ENCODE measurements at regions not wholly inside any gene's neighbourhood (a gene's known extent, or its start where the extent isn't known, plus 50 kb on each side); places are given as distances from the start of the nearest gene placed in this dataset.
A peak's percentile ranks its signal among the peaks of the same experiment; 100 is the strongest.

- Mint-ChIP-seq H3K4me1 (no peaks in the 10 kb centered on the region), H3K9me3 (no peaks in the 10 kb centered on the region), H3K4me3 (no peak overlapping the region), H3K36me3 (ENCODE audit: low read depth) (no peaks in the 10 kb centered on the region), H3K27me3 (ENCODE audit: low read depth) (peaks cover 4% of the 10 kb centered on the region), H3K27ac (no peak overlapping the region)
- TF ChIP-seq, protein P1, sequence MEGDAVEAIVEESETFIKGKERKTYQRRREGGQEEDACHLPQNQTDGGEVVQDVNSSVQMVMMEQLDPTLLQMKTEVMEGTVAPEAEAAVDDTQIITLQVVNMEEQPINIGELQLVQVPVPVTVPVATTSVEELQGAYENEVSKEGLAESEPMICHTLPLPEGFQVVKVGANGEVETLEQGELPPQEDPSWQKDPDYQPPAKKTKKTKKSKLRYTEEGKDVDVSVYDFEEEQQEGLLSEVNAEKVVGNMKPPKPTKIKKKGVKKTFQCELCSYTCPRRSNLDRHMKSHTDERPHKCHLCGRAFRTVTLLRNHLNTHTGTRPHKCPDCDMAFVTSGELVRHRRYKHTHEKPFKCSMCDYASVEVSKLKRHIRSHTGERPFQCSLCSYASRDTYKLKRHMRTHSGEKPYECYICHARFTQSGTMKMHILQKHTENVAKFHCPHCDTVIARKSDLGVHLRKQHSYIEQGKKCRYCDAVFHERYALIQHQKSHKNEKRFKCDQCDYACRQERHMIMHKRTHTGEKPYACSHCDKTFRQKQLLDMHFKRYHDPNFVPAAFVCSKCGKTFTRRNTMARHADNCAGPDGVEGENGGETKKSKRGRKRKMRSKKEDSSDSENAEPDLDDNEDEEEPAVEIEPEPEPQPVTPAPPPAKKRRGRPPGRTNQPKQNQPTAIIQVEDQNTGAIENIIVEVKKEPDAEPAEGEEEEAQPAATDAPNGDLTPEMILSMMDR (IDR thresholded peaks at IDR 0.05; ENCODE audit: unreplicated experiment in 3 of 3), result no peak
Measured at GRCh38 chr2:184215745-184216144, 382.6 kb upstream of the ZNF804A start.

DNA sequence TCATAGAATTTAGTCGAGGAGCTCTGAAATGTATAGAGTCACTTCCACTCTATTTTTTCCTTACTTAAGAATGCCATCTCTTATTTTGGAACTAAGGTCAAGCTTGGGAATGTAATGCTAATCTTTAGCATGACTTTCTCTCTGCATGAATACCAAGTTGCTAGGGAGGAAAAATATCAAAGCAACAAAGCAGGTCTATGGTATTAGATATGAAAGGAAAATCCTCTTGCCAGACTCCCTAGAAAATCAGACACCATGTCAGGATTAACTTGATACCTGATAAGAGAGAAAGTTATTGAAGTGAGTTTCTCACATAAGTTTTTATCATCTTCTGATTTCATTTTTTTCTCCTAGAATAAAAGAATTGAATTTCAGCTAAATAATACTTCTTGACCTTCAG, 341.7 kb upstream of the ZNF804A start:
- Mint-ChIP-seq H3K27ac (no peak overlapping the region), H3K9me3 (no peaks in the 10 kb centered on the region), H3K4me1 (no peaks in the 10 kb centered on the region), H3K27me3 (ENCODE audit: low read depth) (no peaks in the 10 kb centered on the region), H3K36me3 (ENCODE audit: low read depth) (no peaks in the 10 kb centered on the region), H3K4me3 (no peak overlapping the region)
- TF ChIP-seq, protein P1 (IDR thresholded peaks at IDR 0.05; ENCODE audit: unreplicated experiment in 3 of 3), result no peak

GRCh38 chr2:184261331-184261730, 337.0 kb upstream of the ZNF804A start:
- no peak overlapping the region for H3K4me3 Mint-ChIP-seq
- H3K4me1 Mint-ChIP-seq, result no peaks in the 10 kb centered on the region
- H3K36me3 Mint-ChIP-seq (ENCODE audit: low read depth), result no peaks in the 10 kb centered on the region
- TF ChIP-seq, protein P1 (IDR thresholded peaks at IDR 0.05; ENCODE audit: unreplicated experiment in 3 of 3), result no peak
- H3K9me3 Mint-ChIP-seq, result no peaks in the 10 kb centered on the region
- no peak overlapping the region for H3K27ac Mint-ChIP-seq
- H3K27me3 Mint-ChIP-seq (ENCODE audit: low read depth), result no peaks in the 10 kb centered on the region

DNA sequence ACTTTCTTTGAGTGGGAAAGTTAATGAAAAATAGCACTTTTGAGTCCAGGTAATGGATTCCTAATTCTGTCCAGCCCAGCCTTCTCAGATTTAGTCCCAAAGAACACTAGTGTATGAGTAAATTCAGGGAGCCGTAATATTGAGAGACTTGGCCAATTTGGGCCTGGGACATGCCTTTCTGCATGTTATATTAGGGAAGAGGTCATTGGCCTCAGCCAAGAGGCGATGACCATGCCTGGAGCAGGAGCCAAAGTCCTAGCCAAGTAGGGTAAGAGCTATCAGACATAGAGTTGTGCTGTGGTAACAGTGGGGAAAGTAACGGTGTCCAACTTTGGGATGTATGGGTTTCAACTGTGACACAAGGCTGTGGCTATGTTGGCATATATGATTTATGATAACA, 336.5 kb upstream of the ZNF804A start:
- Mint-ChIP-seq H3K4me1 (no peaks in the 10 kb centered on the region), H3K27me3 (ENCODE audit: low read depth) (no peaks in the 10 kb centered on the region), H3K4me3 (no peak overlapping the region), H3K27ac (no peak overlapping the region), H3K9me3 (no peaks in the 10 kb centered on the region), H3K36me3 (ENCODE audit: low read depth) (no peaks in the 10 kb centered on the region)
- TF ChIP-seq, protein P1 (IDR thresholded peaks at IDR 0.05; ENCODE audit: unreplicated experiment in 3 of 3), result no peak

DNA sequence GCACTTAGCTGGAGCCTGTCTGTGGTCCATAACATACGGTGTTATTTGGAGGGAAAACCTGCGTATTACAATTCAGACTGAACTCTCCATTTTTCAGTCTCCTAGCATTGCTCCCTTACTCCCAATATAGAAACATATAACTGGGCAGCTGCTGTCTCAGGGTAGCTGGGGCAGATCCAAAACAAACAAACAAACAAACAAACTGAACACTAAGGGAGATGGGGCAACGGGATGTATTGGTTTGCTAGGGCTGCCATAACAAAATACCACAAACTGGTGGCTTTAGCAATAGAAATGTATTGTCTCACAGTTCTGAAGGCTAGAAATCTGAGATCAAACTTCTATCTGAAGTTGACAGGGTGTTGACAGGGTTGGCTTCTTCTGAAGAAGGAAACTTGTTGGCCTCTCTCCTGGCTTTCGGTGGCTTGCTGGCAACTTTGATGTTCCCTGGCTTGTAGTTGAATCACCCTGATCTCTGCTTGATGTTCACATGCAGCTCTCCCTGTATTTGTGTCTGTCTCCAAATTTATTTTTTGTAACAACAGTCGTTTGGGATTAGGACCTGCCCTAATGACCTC, 329.3 kb upstream of the ZNF804A start:
- Mint-ChIP-seq H3K4me1 (peaks cover 6% of the 10 kb centered on the region), H3K36me3 (ENCODE audit: low read depth) (no peaks in the 10 kb centered on the region), H3K4me3 (no peak overlapping the region), H3K27me3 (ENCODE audit: low read depth) (no peaks in the 10 kb centered on the region), H3K9me3 (no peaks in the 10 kb centered on the region), H3K27ac (no peak overlapping the region)
- TF ChIP-seq, protein P1 (IDR thresholded peaks at IDR 0.05; ENCODE audit: unreplicated experiment in 3 of 3), result no peak

- H3K27ac Mint-ChIP-seq, result peak overlapping the region in 1 of 3 experiments; percentile 40
- no peak overlapping the region for H3K4me3 Mint-ChIP-seq
- H3K4me1 Mint-ChIP-seq, result peaks cover 6% of the 10 kb centered on the region
- H3K27me3 Mint-ChIP-seq (ENCODE audit: low read depth), result no peaks in the 10 kb centered on the region
- TF ChIP-seq, protein P1 (IDR thresholded peaks at IDR 0.05; ENCODE audit: unreplicated experiment in 3 of 3), result no peak
- no peaks in the 10 kb centered on the region for H3K9me3 Mint-ChIP-seq
- no peaks in the 10 kb centered on the region for H3K36me3 Mint-ChIP-seq (ENCODE audit: low read depth)
Measured at GRCh38 chr2:184270660-184271059, 327.7 kb upstream of the ZNF804A start.

Data from nephron (organoid).